ENCODE measurements at regions not wholly inside any gene's neighbourhood (a gene's known extent, or its start where the extent isn't known, plus 50 kb on each side); places are given as distances from the start of the nearest gene placed in this dataset.

DNA sequence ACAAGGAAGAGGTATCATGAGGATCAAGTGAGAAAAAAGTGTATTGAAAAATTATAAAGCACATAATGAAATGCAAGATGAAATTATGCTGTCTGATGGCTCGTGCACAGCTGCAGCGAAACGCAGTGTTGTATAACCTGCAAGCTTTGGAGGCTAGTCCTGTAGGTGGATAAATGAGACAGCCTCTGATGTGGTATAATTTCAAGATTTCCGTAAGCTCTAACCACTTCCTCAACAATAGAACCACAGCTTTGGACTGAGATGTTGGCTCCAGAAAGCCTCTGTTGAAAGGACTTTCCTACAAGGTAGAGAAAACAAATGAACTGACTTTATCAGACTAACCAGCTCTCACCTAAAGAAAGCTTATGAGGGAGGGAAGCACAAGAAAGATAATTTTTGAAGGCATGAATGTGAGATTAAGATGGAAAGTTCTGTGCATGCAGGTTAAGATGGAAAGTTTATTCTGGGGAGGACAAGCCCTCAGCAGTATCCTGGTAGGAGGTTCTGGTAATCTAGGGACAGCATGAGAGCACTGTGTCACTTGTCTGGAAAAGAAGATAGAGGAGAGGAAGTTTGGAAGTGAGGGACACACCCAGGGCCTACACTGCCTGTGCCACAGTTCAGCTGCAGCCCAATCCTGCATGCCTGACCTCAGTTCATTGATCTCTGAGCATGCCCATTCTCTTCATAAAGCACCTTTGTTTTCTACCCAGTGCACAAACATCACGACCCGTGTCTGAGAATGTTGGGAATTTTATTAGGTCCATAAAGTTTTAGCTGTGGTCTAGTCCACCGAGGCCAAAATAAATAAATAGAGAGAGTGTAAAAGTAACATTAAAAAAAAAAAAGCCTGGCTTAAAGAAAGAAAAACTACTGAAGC is 161.5 kb upstream of the SFRP2 start:
- TF ChIP-seq, protein P1, sequence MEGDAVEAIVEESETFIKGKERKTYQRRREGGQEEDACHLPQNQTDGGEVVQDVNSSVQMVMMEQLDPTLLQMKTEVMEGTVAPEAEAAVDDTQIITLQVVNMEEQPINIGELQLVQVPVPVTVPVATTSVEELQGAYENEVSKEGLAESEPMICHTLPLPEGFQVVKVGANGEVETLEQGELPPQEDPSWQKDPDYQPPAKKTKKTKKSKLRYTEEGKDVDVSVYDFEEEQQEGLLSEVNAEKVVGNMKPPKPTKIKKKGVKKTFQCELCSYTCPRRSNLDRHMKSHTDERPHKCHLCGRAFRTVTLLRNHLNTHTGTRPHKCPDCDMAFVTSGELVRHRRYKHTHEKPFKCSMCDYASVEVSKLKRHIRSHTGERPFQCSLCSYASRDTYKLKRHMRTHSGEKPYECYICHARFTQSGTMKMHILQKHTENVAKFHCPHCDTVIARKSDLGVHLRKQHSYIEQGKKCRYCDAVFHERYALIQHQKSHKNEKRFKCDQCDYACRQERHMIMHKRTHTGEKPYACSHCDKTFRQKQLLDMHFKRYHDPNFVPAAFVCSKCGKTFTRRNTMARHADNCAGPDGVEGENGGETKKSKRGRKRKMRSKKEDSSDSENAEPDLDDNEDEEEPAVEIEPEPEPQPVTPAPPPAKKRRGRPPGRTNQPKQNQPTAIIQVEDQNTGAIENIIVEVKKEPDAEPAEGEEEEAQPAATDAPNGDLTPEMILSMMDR (IDR thresholded peaks at IDR 0.05), result no peak
- no peak for TF ChIP-seq POLR2A (IDR thresholded peaks at IDR 0.05)

Measured in thyroid gland (tissue), 4 donors.